ENCODE measurements at regions not wholly inside any gene's neighbourhood (a gene's known extent, or its start where the extent isn't known, plus 50 kb on each side); places are given as distances from the start of the nearest gene placed in this dataset.

GRCh38 chr2:235171550-235172031 is 219.8 kb downstream of the SH3BP4 start:
- ChIA-PET POLR2A (no interaction called here), CTCF (no interaction called here)
- DNase-seq (no peak), ATAC-seq (no peak)
- Mint-ChIP-seq H3K27me3 (peaks cover 12% of the 10 kb centered on the region), H3K4me3 (no peak overlapping the region), H3K4me1 (no peaks in the 10 kb centered on the region), H3K27ac (no peak overlapping the region), H3K36me3 (ENCODE audit: low read depth) (no peaks in the 10 kb centered on the region), H3K9me3 (ENCODE audit: low read depth) (peaks cover 3% of the 10 kb centered on the region)
- intact Hi-C loops (cut with DNase I, micrococcal nuclease): no loop called here

GRCh38 chr2:235180642-235181041 is 228.8 kb downstream of the SH3BP4 start:
- H3K4me1 Mint-ChIP-seq: no peaks in the 10 kb centered on the region
- H3K4me3 Mint-ChIP-seq: no peak overlapping the region
- ATAC-seq: no peak
- no peak for DNase-seq
- H3K27ac Mint-ChIP-seq: no peak overlapping the region
- H3K27me3 Mint-ChIP-seq: peaks cover 33% of the 10 kb centered on the region
- H3K36me3 Mint-ChIP-seq (ENCODE audit: low read depth): no peaks in the 10 kb centered on the region
- no peaks in the 10 kb centered on the region for H3K9me3 Mint-ChIP-seq (ENCODE audit: low read depth)
- CTCF ChIA-PET: no interaction called here
- POLR2A ChIA-PET: no interaction called here
- intact Hi-C loops (cut with DNase I, micrococcal nuclease): no loop called here

- H3K4me1 Mint-ChIP-seq: no peaks in the 10 kb centered on the region
- no peak for DNase-seq
- H3K36me3 Mint-ChIP-seq (ENCODE audit: low read depth): no peaks in the 10 kb centered on the region
- no peaks in the 10 kb centered on the region for H3K9me3 Mint-ChIP-seq (ENCODE audit: low read depth)
- POLR2A ChIA-PET: no interaction called here
- ATAC-seq: no peak
- CTCF ChIA-PET: interaction anchor here (0.6 kb wide), 1 partner anchor 84 kb away, joined by 3 read pairs; no protein-coding TSS in a partner anchor
- H3K4me3 Mint-ChIP-seq: no peak overlapping the region
- intact Hi-C loops (cut with DNase I, micrococcal nuclease): no loop called here
- peaks cover 27% of the 10 kb centered on the region for H3K27me3 Mint-ChIP-seq
- H3K27ac Mint-ChIP-seq: no peak overlapping the region
Observed at GRCh38 chr2:235183786-235184185, 232.0 kb downstream of the SH3BP4 start.

- Mint-ChIP-seq H3K4me1 (no peaks in the 10 kb centered on the region), H3K9me3 (ENCODE audit: low read depth) (no peaks in the 10 kb centered on the region), H3K36me3 (ENCODE audit: low read depth) (no peaks in the 10 kb centered on the region), H3K4me3 (no peak overlapping the region), H3K27me3 (peaks cover 13% of the 10 kb centered on the region), H3K27ac (no peak overlapping the region)
- no peak for ATAC-seq
- ChIA-PET CTCF (no interaction called here), POLR2A (no interaction called here)
- intact Hi-C loops (cut with DNase I, micrococcal nuclease): no loop called here
- no peak for DNase-seq
Observed at GRCh38 chr2:235187806-235188205, 236.0 kb downstream of the SH3BP4 start.

- no peak for DNase-seq
- CTCF ChIA-PET: no interaction called here
- no peak overlapping the region for H3K27ac Mint-ChIP-seq
- ATAC-seq: no peak
- peaks cover 14% of the 10 kb centered on the region for H3K27me3 Mint-ChIP-seq
- H3K4me3 Mint-ChIP-seq: no peak overlapping the region
- POLR2A ChIA-PET: no interaction called here
- H3K36me3 Mint-ChIP-seq (ENCODE audit: low read depth): no peaks in the 10 kb centered on the region
- H3K9me3 Mint-ChIP-seq (ENCODE audit: low read depth): peaks cover 3% of the 10 kb centered on the region
- intact Hi-C loops (cut with DNase I, micrococcal nuclease): no loop called here
- no peaks in the 10 kb centered on the region for H3K4me1 Mint-ChIP-seq
Observed at GRCh38 chr2:235191486-235191885, 239.7 kb downstream of the SH3BP4 start.

- Mint-ChIP-seq H3K27ac (no peak overlapping the region), H3K9me3 (ENCODE audit: low read depth) (peaks cover 3% of the 10 kb centered on the region), H3K4me3 (no peak overlapping the region), H3K27me3 (peaks cover 12% of the 10 kb centered on the region), H3K4me1 (no peaks in the 10 kb centered on the region), H3K36me3 (ENCODE audit: low read depth) (no peaks in the 10 kb centered on the region)
- POLR2A ChIA-PET: no interaction called here
- DNase-seq: no peak
- intact Hi-C loops (cut with DNase I, micrococcal nuclease): no loop called here
- CTCF ChIA-PET: no interaction called here
- no peak for ATAC-seq
Observed at GRCh38 chr2:235191978-235192377, 240.2 kb downstream of the SH3BP4 start.

GRCh38 chr2:235194351-235194750 is 242.5 kb downstream of the SH3BP4 start:
- no peaks in the 10 kb centered on the region for H3K36me3 Mint-ChIP-seq (ENCODE audit: low read depth)
- DNase-seq (no peak), ATAC-seq (no peak)
- intact Hi-C loops (cut with DNase I, micrococcal nuclease): no loop called here
- H3K4me3 Mint-ChIP-seq: no peak overlapping the region
- CTCF ChIA-PET: no interaction called here
- POLR2A ChIA-PET: no interaction called here
- no peak overlapping the region for H3K27ac Mint-ChIP-seq
- peaks cover 3% of the 10 kb centered on the region for H3K9me3 Mint-ChIP-seq (ENCODE audit: low read depth)
- no peaks in the 10 kb centered on the region for H3K4me1 Mint-ChIP-seq
- peaks cover 14% of the 10 kb centered on the region for H3K27me3 Mint-ChIP-seq

GRCh38 chr2:235194836-235195235 is 243.0 kb downstream of the SH3BP4 start:
- DNase-seq (no peak), ATAC-seq (no peak)
- Mint-ChIP-seq H3K27ac (no peak overlapping the region), H3K9me3 (ENCODE audit: low read depth) (peaks cover 3% of the 10 kb centered on the region), H3K36me3 (ENCODE audit: low read depth) (no peaks in the 10 kb centered on the region), H3K4me3 (no peak overlapping the region), H3K27me3 (peaks cover 14% of the 10 kb centered on the region), H3K4me1 (no peaks in the 10 kb centered on the region)
- ChIA-PET POLR2A (no interaction called here), CTCF (no interaction called here)
- intact Hi-C loops (cut with DNase I, micrococcal nuclease): no loop called here

GRCh38 chr2:235195921-235196320 is 244.1 kb downstream of the SH3BP4 start:
- intact Hi-C loops (cut with DNase I, micrococcal nuclease): no loop called here
- POLR2A ChIA-PET: no interaction called here

GRCh38 chr2:235199128-235199527 is 247.3 kb downstream of the SH3BP4 start:
- DNase-seq: no peak
- no peaks in the 10 kb centered on the region for H3K9me3 Mint-ChIP-seq (ENCODE audit: low read depth)
- H3K27me3 Mint-ChIP-seq: peaks cover 8% of the 10 kb centered on the region
- no peak overlapping the region for H3K4me3 Mint-ChIP-seq
- intact Hi-C loops (cut with DNase I, micrococcal nuclease): no loop called here
- H3K4me1 Mint-ChIP-seq: no peaks in the 10 kb centered on the region
- H3K36me3 Mint-ChIP-seq (ENCODE audit: low read depth): no peaks in the 10 kb centered on the region
- ChIA-PET CTCF (interaction anchor here (0.6 to 0.7 kb wide), 2 partner anchors 28 to 36 kb away, joined by 4 read pairs; no protein-coding TSS in a partner anchor), POLR2A (no interaction called here)
- no peak for ATAC-seq
- no peak overlapping the region for H3K27ac Mint-ChIP-seq

More at GRCh38 chr2:235195921-235196320, 244.1 kb downstream of the SH3BP4 start:
- H3K27ac Mint-ChIP-seq: no peak overlapping the region
- peaks cover 3% of the 10 kb centered on the region for H3K9me3 Mint-ChIP-seq (ENCODE audit: low read depth)
- H3K27me3 Mint-ChIP-seq: peaks cover 14% of the 10 kb centered on the region
- CTCF ChIA-PET: no interaction called here
- no peaks in the 10 kb centered on the region for H3K4me1 Mint-ChIP-seq
- no peaks in the 10 kb centered on the region for H3K36me3 Mint-ChIP-seq (ENCODE audit: low read depth)
- DNase-seq (no peak), ATAC-seq (no peak)
- no peak overlapping the region for H3K4me3 Mint-ChIP-seq

GRCh38 chr2:235200216-235200615 is 248.4 kb downstream of the SH3BP4 start:
- Mint-ChIP-seq H3K9me3 (ENCODE audit: low read depth) (no peaks in the 10 kb centered on the region), H3K27me3 (peaks cover 7% of the 10 kb centered on the region), H3K4me3 (no peak overlapping the region), H3K4me1 (no peaks in the 10 kb centered on the region), H3K27ac (no peak overlapping the region), H3K36me3 (ENCODE audit: low read depth) (no peaks in the 10 kb centered on the region)
- ATAC-seq (no peak), DNase-seq (no peak)
- CTCF ChIA-PET: no interaction called here
- intact Hi-C loops (cut with DNase I, micrococcal nuclease): no loop called here
- POLR2A ChIA-PET: no interaction called here

GRCh38 chr2:235201756-235202155 is 249.9 kb downstream of the SH3BP4 start:
- no peaks in the 10 kb centered on the region for H3K9me3 Mint-ChIP-seq (ENCODE audit: low read depth)
- H3K27me3 Mint-ChIP-seq: peaks cover 7% of the 10 kb centered on the region
- ChIA-PET CTCF (no interaction called here), POLR2A (no interaction called here)
- no peak for ATAC-seq
- no peak overlapping the region for H3K4me3 Mint-ChIP-seq
- H3K36me3 Mint-ChIP-seq (ENCODE audit: low read depth): no peaks in the 10 kb centered on the region
- intact Hi-C loops (cut with DNase I, micrococcal nuclease): no loop called here
- H3K27ac Mint-ChIP-seq: no peak overlapping the region
- DNase-seq: no peak
- no peaks in the 10 kb centered on the region for H3K4me1 Mint-ChIP-seq

GRCh38 chr2:235204948-235205347 is 253.1 kb downstream of the SH3BP4 start:
- ATAC-seq: no peak

More at GRCh38 chr2:235204948-235205347, 253.1 kb downstream of the SH3BP4 start:
- intact Hi-C loops (cut with DNase I, micrococcal nuclease): no loop called here
- ChIA-PET CTCF (no interaction called here), POLR2A (no interaction called here)
- no peaks in the 10 kb centered on the region for H3K36me3 Mint-ChIP-seq (ENCODE audit: low read depth)
- no peak overlapping the region for H3K27ac Mint-ChIP-seq
- H3K4me3 Mint-ChIP-seq: no peak overlapping the region
- H3K27me3 Mint-ChIP-seq: peaks cover 10% of the 10 kb centered on the region
- H3K9me3 Mint-ChIP-seq (ENCODE audit: low read depth): no peaks in the 10 kb centered on the region
- H3K4me1 Mint-ChIP-seq: no peaks in the 10 kb centered on the region
- DNase-seq: no peak

Data from activated CD4-positive, alpha-beta T cell treated with anti-CD3 and anti-CD28 coated beads for 36 hours (primary cell).